K562 (cell line): ENCODE measurements at regions not wholly inside any gene's neighbourhood (a gene's known extent, or its start where the extent isn't known, plus 50 kb on each side); places are given as distances from the start of the nearest gene placed in this dataset.

Source experiments
- ARID1B ChIP-seq: fragments of 450-650 bp; IDR thresholded peaks from 2 replicates; pipeline ENCODE4 v1.6.1; 2016; ENCODE audit warnings: antibody characterized with exemption, mild to moderate bottlenecking, inconsistent platforms
- BCOR ChIP-seq: fragments of 450-650 bp; IDR thresholded peaks from 2 replicates; pipeline ENCODE4 v1.6.1; 2016
- BMI1 ChIP-seq: fragments of 150-350 bp; IDR thresholded peaks from 2 replicates; pipeline ENCODE4 v1.6.1; 2014; ENCODE audit warnings: low read length
- CBFA2T2 ChIP-seq: fragments of 450-650 bp; conservative IDR thresholded peaks from 2 replicates; pipeline ENCODE4 v1.6.1; 2017; ENCODE audit warnings: mild to moderate bottlenecking
- CBFA2T3 ChIP-seq: fragments of 450-650 bp; IDR thresholded peaks from 2 replicates; pipeline ENCODE4 v1.6.1; 2017
- CTBP1 ChIP-seq: fragments of 450-650 bp; IDR thresholded peaks from 2 replicates; pipeline ENCODE4 v1.6.1; 2016; ENCODE audit warnings: borderline replicate concordance
- E2F4 ChIP-seq: sonication (generic); formaldehyde crosslinking; IDR thresholded peaks from 2 replicates; pipeline ENCODE4 v1.8.0; 2022; ENCODE audit warnings: mild to moderate bottlenecking, low read depth, missing genetic modification reagents
- ETS1 ChIP-seq: conservative IDR thresholded peaks from 2 replicates; pipeline ENCODE4 v1.6.1; 2011; ENCODE audit warnings: low read depth, mild to moderate bottlenecking, low read length; ENCODE audit not compliant: control insufficient read depth
- GABPB2 ChIP-seq: fragments of 250-450 bp; sonication (Bioruptor Pico); conservative IDR thresholded peaks from 2 replicates; pipeline ENCODE4 v1.5.1; 2021; ENCODE audit warnings: mild to moderate bottlenecking
- HMGN3 ChIP-seq: IDR thresholded peaks from 2 replicates; pipeline ENCODE4 v1.6.1; 2011; ENCODE audit warnings: borderline replicate concordance, low read depth, mild to moderate bottlenecking, mixed read lengths, low read length; ENCODE audit not compliant: insufficient read length; ENCODE audit errors: extremely low read depth
- HNRNPLL ChIP-seq: fragments of 200-400 bp; formaldehyde crosslinking; IDR thresholded peaks from 2 replicates; pipeline ENCODE4 v1.6.1; 2017; ENCODE audit warnings: low read length, low read depth, mild to moderate bottlenecking; ENCODE audit not compliant: poor library complexity, severe bottlenecking
- KLF16 ChIP-seq: IDR thresholded peaks from 2 replicates; pipeline ENCODE4 v1.6.1; 2016; ENCODE audit warnings: antibody characterized with exemption
- NCOA1 ChIP-seq: fragments of 450-650 bp; IDR thresholded peaks from 2 replicates; pipeline ENCODE4 v1.6.1; 2016; ENCODE audit warnings: low read depth
- NFIC ChIP-seq: fragments of 450-650 bp; IDR thresholded peaks from 2 replicates; pipeline ENCODE4 v1.6.1; 2017; ENCODE audit warnings: mild to moderate bottlenecking, inconsistent platforms
- RCOR1 ChIP-seq, 2 experiments: IDR thresholded peaks; 2 replicates each; pipeline ENCODE4 v1.6.1; 2012; ENCODE audit warnings: low read depth in 2 of 2, low read length in 2 of 2, borderline replicate concordance in 1 of 2, improper control_type of control experiment in 1 of 2
- RUNX1 ChIP-seq: sonication (generic); IDR thresholded peaks from 2 replicates; pipeline ENCODE4 v1.6.1; 2016; ENCODE audit warnings: antibody characterized with exemption, low read depth
- SAFB ChIP-seq: fragments of 200-400 bp; formaldehyde crosslinking; IDR thresholded peaks from 2 replicates; pipeline ENCODE4 v1.6.1; 2017; ENCODE audit warnings: low read depth, low read length, borderline replicate concordance
- TAL1 ChIP-seq: fragments of 450-650 bp; IDR thresholded peaks from 2 replicates; pipeline ENCODE4 v1.6.1; 2016; ENCODE audit warnings: mild to moderate bottlenecking
- TBL1XR1 ChIP-seq, 2 experiments: IDR thresholded peaks; 2 replicates each; pipeline ENCODE4 v1.6.1; 2012; ENCODE audit warnings: improper control_type of control experiment in 2 of 2, low read length in 2 of 2, mild to moderate bottlenecking in 1 of 2
- TCF3 ChIP-seq: sonication (generic); formaldehyde crosslinking; IDR thresholded peaks from 2 replicates; pipeline ENCODE4 v1.4.0; 2020; ENCODE audit warnings: mild to moderate bottlenecking, missing genetic modification reagents
- TEAD1 ChIP-seq, 2 experiments: fragments of 450-650 bp in 1 of 2; sonication (generic) in 1 of 2; formaldehyde crosslinking; IDR thresholded peaks; 2 replicates each; pipeline versions ENCODE4 v1.4.0 to v1.8.0; 2020 to 2022; ENCODE audit warnings: mild to moderate bottlenecking in 2 of 2, missing genetic modification reagents in 1 of 2
- ZNF316 ChIP-seq: fragments of 450-650 bp; IDR thresholded peaks from 2 replicates; pipeline ENCODE4 v1.6.1; 2016
- TF ChIP-seq, protein P1 (sequence below): fragments of 450-650 bp; IDR thresholded peaks from 2 replicates; pipeline ENCODE4 v1.6.1; 2018; ENCODE audit not compliant: partially characterized antibody

DNA sequence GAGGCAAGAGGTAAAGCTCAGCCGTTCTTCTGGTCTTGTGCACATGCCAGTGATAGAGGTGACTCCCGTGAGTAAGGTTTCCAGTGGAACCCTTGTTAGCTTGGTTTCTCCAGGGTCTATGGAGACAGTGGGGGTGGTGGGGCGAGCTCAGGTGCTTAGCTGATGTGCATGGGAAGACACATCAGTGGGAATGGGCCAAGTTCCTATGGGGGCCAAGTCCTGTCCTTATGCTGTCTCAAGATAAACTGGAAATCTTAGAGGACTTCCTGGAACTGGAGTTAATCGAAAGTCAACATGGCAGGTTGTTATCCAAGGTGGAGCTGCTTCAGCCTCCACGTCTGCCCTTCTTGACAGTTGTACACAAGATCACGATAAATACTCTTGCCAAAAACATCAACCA, 130.1 kb upstream of the TMEM18 start (continued):
- TF ChIP-seq BMI1 (no peak), RCOR1 (IDR thresholded peaks at IDR 0.05; ENCODE audit: borderline replicate concordance in 1 of 2, low read depth in 2 of 2, low read length in 2 of 2) (peak in 1 of 2 experiments; percentile 37; a peak in 1 of 4 replicates), TCF3 (peak; percentile 77), ARID1B (peak; percentile 91), CBFA2T2 (peak; percentile 80), TAL1 (peak; percentile 88), BCOR (no peak), GABPB2 (CRISPR knock-in tag) (no peak), NFIC (peak; percentile 67), CBFA2T3 (peak; percentile 86), TBL1XR1 (IDR thresholded peaks at IDR 0.05; ENCODE audit: low read length in 2 of 2) (peak in 1 of 2 experiments; percentile 46; a peak in 1 of 4 replicates), NCOA1 (peak; percentile 24; the same call in 1 of the 2 replicates), ETS1 (no peak), ZNF316 (no peak), CTBP1 (peak; percentile 59; the same call in 1 of the 2 replicates), SAFB (no peak), HMGN3 (no peak), E2F4 (CRISPR knock-in tag) (no peak), KLF16 (peak; percentile 13; the same call in 1 of the 2 replicates), RUNX1 (no peak), HNRNPLL (no peak), TEAD1 (CRISPR knock-in tag; IDR thresholded peaks at IDR 0.05) (no peak)
- TF ChIP-seq, protein P1, sequence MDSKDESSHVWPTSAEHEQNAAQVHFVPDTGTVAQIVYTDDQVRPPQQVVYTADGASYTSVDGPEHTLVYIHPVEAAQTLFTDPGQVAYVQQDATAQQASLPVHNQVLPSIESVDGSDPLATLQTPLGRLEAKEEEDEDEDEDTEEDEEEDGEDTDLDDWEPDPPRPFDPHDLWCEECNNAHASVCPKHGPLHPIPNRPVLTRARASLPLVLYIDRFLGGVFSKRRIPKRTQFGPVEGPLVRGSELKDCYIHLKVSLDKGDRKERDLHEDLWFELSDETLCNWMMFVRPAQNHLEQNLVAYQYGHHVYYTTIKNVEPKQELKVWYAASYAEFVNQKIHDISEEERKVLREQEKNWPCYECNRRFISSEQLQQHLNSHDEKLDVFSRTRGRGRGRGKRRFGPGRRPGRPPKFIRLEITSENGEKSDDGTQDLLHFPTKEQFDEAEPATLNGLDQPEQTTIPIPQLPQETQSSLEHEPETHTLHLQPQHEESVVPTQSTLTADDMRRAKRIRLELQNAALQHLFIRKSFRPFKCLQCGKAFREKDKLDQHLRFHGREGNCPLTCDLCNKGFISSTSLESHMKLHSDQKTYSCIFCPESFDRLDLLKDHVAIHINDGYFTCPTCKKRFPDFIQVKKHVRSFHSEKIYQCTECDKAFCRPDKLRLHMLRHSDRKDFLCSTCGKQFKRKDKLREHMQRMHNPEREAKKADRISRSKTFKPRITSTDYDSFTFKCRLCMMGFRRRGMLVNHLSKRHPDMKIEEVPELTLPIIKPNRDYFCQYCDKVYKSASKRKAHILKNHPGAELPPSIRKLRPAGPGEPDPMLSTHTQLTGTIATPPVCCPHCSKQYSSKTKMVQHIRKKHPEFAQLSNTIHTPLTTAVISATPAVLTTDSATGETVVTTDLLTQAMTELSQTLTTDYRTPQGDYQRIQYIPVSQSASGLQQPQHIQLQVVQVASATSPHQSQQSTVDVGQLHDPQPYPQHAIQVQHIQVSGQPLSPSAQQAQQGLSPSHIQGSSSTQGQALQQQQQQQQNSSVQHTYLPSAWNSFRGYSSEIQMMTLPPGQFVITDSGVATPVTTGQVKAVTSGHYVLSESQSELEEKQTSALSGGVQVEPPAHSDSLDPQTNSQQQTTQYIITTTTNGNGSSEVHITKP, result peak; percentile 55
